ENCODE measurements at regions not wholly inside any gene's neighbourhood (a gene's known extent, or its start where the extent isn't known, plus 50 kb on each side); places are given as distances from the start of the nearest gene placed in this dataset.

GRCh38 chr3:165638034-165638433 is 199.2 kb downstream of the BCHE start:
- Histone ChIP-seq H4K8ac (ENCODE audit: low read depth in 2 of 2, low read length in 2 of 2) (no peak overlapping the region), H3K4ac (ENCODE audit: low read depth, low read length) (no peak overlapping the region), H3K27me3 (ENCODE audit: control insufficient read depth, insufficient read depth, low read length) (no peaks in the 10 kb centered on the region), H3K4me1 (ENCODE audit: control insufficient read depth, insufficient read depth, low read length) (no peaks in the 10 kb centered on the region; the same call in 1 of the 2 replicates), H3K14ac (replicated peaks; ENCODE audit: low read depth, low read length) (no peak overlapping the region), H2BK15ac (ENCODE audit: low read depth, low read length) (no peak overlapping the region), H4K20me1 (ENCODE audit: insufficient read depth, low read length) (no peaks in the 10 kb centered on the region), H3K4me3 (ENCODE audit: insufficient read depth, low read depth, low read length) (no peak overlapping the region), H3K56ac (ENCODE audit: extremely low read depth, insufficient read depth, low read length) (no peak overlapping the region), H3K79me1 (ENCODE audit: low read depth in 1 of 2, low read length in 2 of 2) (no peaks in the 10 kb centered on the region), H2BK120ac (ENCODE audit: low read depth, low read length) (no peak overlapping the region), H3K23ac (ENCODE audit: low read depth, low read length) (no peak overlapping the region), H2AK9ac (replicated peaks; ENCODE audit: low read depth, low read length, poor library complexity) (no peak overlapping the region), H4K5ac (ENCODE audit: low read depth, low read length) (no peak overlapping the region), H2AFZ (replicated peaks; ENCODE audit: low read length, poor library complexity) (no peak overlapping the region), H3K4me2 (ENCODE audit: low read depth, low read length) (no peak overlapping the region), H2BK20ac (ENCODE audit: low read depth, low read length) (no peak overlapping the region), H2BK5ac (ENCODE audit: low read depth, low read length, poor library complexity, severe bottlenecking) (no peak overlapping the region), H3K27ac (ENCODE audit: insufficient read depth, low read length) (no peak overlapping the region), H3K9me1 (ENCODE audit: insufficient read depth, low read length) (no peaks in the 10 kb centered on the region), H3K9ac (ENCODE audit: low read depth, low read length) (no peak overlapping the region), H4K91ac (ENCODE audit: insufficient read depth, low read depth, low read length) (no peak overlapping the region), H2AK5ac (ENCODE audit: low read depth, low read length) (no peak overlapping the region), H3K9me3 (ENCODE audit: control insufficient read depth, insufficient read depth, low read length) (no peaks in the 10 kb centered on the region), H3K36me3 (ENCODE audit: control insufficient read depth, insufficient read depth, low read length) (no peaks in the 10 kb centered on the region), H3K18ac (ENCODE audit: low read depth, low read length) (no peak overlapping the region)
- dilution Hi-C loops (cut with HindIII; ENCODE audit: low sequenced_read_pairs, unreplicated experiment) (no loop called here), intact Hi-C loops (cut with micrococcal nuclease) (no loop called here), in situ Hi-C loops (cut with MboI; ENCODE audit: low sequenced_read_pairs) (no loop called here)
- no peak for ATAC-seq (ENCODE audit: low read depth)
- no peak for TF ChIP-seq CHD1 (IDR thresholded peaks at IDR 0.05; ENCODE audit: low read depth, low read length)
- TF ChIP-seq FOS (IDR thresholded peaks at IDR 0.05; ENCODE audit: low read depth, low read length): no peak
- 0 out of 2 replicates have a peak, but pooled peaks have one; percentile 18 for TF ChIP-seq CEBPB (IDR thresholded peaks at IDR 0.05; ENCODE audit: low read depth, low read length)
- BruUV-seq (replicated peaks): no TSS peak
- ChIA-PET POLR2A (ENCODE audit: unreplicated experiment) (no interaction called here), CTCF (no interaction called here)
- 75% methylated on average over 1 of the region's 6 CpGs; no CpG with 5 or more reads in 1 of the 2 experiments for WGBS, 2 experiments (ENCODE audit: extremely low coverage in 2 of 2, insufficient read length in 1 of 2)
- DNase-seq: peak; percentile 28

All from IMR-90 (cell line).